GM10266 (cell line): ENCODE measurements at regions not wholly inside any gene's neighbourhood (a gene's known extent, or its start where the extent isn't known, plus 50 kb on each side); places are given as distances from the start of the nearest gene placed in this dataset.

Experiments
- DNase-seq: peaks from one replicate; pipeline ENCODE4 v3.0.0; 2012; ENCODE audit errors: extremely low spot score
- TF ChIP-seq, protein P1 (sequence below): IDR thresholded peaks from 2 replicates; pipeline ENCODE4 v1.5.1; 2012; ENCODE audit warnings: mild to moderate bottlenecking, low read depth; ENCODE audit not compliant: control insufficient read depth, insufficient read depth; ENCODE audit errors: missing control alignments

DNA sequence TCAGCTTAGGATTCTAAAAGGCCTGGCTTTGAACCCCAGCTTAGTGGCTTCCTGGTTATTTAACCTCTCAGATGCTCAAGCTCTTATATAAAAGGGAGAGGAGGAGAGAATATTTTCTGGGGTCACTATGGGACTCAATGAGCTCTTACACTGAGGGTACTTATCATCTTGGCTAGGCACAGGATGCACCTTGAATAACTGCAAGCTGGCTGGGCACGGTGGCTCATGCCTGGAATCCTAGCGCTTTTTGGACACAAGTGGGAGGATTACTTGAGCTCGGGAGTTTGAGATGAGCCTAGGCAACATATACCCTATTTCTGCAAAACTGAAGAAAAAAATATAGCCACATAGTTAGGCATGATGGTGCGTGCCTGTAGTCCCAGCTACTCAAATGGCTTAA, 665.3 kb upstream of the RBFOX1 start:
- no peak for DNase-seq
- TF ChIP-seq, protein P1, sequence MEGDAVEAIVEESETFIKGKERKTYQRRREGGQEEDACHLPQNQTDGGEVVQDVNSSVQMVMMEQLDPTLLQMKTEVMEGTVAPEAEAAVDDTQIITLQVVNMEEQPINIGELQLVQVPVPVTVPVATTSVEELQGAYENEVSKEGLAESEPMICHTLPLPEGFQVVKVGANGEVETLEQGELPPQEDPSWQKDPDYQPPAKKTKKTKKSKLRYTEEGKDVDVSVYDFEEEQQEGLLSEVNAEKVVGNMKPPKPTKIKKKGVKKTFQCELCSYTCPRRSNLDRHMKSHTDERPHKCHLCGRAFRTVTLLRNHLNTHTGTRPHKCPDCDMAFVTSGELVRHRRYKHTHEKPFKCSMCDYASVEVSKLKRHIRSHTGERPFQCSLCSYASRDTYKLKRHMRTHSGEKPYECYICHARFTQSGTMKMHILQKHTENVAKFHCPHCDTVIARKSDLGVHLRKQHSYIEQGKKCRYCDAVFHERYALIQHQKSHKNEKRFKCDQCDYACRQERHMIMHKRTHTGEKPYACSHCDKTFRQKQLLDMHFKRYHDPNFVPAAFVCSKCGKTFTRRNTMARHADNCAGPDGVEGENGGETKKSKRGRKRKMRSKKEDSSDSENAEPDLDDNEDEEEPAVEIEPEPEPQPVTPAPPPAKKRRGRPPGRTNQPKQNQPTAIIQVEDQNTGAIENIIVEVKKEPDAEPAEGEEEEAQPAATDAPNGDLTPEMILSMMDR, result no peak

DNA sequence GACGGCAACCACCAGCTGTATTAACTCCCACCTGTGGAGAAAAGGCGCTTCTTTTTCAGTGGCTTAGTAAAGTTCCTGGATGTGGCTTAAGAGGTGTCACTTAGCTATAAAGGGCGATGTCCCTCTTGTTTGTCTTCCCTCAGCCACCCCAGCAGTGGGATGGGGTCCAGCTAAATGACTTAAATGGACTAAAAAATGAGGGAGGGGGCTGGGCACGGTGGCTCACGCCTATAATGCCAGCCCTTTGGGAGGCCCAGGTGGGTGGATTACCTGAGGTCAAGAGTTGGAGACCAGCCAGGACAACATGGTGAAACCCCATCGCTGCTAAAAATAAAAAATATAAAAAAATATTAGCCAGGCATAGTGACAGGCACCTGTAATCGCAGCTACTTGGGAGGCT, 667.5 kb upstream of the RBFOX1 start:
- DNase-seq, result no peak
- TF ChIP-seq, protein P1, result no peak

DNA sequence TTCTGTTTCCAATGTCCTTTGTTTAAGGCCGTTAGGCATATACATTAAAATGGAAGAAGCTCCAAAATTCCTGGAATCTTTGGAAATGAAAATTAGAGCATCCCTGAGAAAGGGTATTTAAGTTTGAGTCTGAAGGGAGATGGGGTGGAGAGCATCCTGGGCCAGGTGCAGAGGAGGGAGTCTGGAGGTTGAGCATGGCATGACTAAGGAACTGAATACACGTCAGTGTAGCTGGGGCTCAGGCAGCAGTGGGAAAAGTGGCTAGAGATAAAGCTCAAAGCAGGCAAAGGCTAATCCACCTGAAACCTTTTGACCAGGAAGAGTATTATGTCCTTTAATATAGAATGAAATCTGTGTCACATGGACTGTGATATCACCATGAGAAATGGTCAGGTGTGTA, 669.0 kb upstream of the RBFOX1 start:
- TF ChIP-seq, protein P1, result no peak
- no peak for DNase-seq

DNA sequence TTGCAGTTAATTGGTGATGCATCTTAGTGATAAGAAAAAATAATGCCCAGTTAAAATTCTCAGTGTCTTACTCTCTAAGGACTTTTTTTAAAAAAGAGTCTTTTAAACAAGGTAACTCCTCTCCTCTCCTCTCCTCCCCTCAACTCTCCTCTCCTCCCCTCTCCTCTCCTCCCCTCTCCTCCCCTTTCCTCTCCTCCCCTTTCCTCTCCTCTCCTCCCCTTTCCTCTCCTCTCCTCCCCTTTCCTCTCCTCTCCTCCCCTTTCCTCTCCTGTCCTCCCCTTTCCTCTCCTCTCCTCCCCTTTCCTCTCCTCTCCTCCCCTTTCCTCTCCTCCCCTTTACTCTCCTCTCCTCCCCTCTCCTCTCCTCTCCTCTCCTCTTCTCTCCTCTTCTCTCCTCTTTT, 675.9 kb upstream of the RBFOX1 start:
- TF ChIP-seq, protein P1, result no peak
- DNase-seq, result no peak

DNA sequence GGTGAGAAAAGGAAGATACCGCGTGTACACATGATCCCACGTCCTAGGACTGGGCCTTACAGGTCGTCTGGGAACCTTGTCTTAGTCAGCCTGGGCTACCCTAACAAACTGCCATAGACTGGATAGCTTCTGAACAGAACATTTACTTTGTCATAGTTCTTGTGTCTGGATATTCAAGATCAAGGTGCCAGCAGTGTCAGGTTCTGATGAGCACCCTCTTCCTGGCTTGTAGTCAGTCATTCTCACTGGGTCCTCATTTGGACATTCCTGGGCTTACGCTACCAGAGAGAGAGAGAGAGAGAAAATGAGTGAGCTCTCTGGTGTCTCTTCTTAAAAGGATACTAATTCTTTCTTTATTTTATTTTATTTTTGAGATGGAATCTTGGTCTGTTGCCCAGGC, 685.8 kb upstream of the RBFOX1 start:
- no peak for DNase-seq
- TF ChIP-seq, protein P1, result no peak

DNA sequence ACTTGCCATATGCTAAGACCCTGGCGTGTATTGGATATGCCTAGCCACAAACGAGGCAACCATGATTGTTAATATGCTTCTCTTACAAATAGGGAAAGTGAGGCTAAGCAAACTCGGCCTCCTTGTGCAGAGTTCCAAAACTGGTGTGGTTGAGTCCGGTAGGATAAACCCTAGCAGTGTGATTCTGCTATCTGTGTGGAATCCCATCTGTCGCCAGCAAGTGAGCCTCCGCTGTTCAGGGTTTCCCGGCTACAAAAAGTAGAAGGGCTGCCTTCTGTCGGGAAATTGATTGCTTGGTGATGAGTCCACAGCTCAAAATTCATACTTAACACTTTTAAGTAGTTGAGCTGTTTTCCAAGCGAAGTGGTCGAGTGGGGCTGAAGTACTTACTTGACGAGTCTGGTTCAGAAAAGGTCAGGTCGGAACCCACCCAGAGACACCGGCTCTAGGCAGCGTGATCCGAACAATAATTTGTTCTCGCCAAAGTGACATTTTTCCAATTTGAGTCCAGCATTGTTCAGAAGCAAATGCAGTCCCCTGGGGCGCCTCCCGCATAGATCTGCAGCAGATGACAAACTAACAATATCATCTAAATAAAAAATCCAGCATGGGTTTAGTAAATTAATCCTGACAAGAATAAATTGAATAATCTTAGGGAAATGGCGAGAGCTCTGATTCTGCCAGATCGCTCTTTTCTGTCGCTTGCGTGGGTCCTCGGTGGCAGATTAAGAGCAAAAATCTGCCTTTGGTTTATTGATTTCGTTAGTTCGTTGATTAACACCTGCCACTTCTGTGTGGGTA, 686.7 kb upstream of the RBFOX1 start:
- no peak for DNase-seq
- TF ChIP-seq, protein P1, result no peak

DNA sequence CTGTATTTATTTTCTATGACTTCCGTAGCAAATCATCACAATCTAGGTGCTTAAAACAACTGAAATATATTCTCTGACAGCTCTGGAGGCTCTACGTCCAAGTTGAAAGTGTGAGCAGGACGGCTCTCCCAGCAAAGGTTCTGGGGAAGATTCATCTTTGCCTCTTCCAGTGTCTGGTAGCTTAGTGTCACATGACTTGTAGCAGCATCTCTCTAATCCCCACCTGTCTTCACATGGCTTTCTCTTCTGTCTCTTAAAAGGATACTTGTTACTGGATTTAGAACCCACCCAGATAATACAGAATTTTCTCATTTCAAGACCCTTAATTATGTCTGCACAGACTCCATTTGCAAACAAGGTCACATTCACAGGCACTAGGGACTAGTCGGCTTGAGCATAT, 687.7 kb upstream of the RBFOX1 start:
- TF ChIP-seq, protein P1, result no peak
- DNase-seq, result no peak
